GM21723 (cell line): ENCODE measurements at regions not wholly inside any gene's neighbourhood (a gene's known extent, or its start where the extent isn't known, plus 50 kb on each side); places are given as distances from the start of the nearest gene placed in this dataset.

ENCODE experiments used
- ATAC-seq: cut with Tn5 transposase; IDR thresholded peaks from one replicate; pipeline ENCODE4 v1.9.1; 2021; ENCODE audit warnings: mild to moderate bottlenecking, moderate library complexity; ENCODE audit not compliant: unreplicated experiment

DNA sequence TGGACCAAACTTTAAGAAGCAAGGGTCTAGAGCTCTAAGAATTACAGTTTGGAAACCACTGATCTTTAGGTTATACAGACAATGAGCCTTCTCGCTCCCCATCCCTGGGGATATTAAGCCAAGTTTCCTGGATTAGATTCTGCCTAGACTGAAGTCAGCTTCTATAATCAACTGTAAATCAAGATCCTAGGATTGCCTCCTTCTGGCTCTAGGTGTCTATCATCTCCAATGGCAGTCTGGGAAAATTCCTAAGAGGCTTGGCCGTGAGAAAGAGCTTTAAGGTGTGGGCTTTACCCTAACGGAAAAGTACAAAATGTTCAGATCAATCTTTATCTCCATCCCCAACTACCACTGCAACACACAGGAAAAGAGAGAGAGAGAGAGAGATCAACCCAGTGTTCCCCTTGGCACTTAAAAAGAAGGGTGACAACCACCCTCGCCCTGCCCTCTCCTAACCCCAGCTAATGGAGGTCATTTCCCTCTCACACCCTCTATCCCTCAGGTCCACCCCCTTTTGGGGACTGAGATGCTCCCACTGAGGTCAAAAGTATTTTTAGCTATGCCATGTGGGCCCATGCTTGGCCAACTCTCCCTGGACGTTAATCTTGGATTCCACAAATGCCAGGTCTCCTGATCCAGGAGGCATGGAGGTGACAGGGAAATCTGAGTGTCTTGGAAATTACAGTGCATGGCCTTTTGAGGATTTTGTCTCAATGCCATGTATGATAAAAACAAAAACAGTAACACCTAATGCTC lies 202.8 kb upstream of the BCL6 start:
- ATAC-seq: no peak

GRCh38 chr3:187949093-187949820 lies 204.0 kb upstream of the BCL6 start:
- ATAC-seq: no peak

GRCh38 chr3:187950671-187951070 lies 203.3 kb upstream of the LPP start:
- no peak for ATAC-seq

DNA sequence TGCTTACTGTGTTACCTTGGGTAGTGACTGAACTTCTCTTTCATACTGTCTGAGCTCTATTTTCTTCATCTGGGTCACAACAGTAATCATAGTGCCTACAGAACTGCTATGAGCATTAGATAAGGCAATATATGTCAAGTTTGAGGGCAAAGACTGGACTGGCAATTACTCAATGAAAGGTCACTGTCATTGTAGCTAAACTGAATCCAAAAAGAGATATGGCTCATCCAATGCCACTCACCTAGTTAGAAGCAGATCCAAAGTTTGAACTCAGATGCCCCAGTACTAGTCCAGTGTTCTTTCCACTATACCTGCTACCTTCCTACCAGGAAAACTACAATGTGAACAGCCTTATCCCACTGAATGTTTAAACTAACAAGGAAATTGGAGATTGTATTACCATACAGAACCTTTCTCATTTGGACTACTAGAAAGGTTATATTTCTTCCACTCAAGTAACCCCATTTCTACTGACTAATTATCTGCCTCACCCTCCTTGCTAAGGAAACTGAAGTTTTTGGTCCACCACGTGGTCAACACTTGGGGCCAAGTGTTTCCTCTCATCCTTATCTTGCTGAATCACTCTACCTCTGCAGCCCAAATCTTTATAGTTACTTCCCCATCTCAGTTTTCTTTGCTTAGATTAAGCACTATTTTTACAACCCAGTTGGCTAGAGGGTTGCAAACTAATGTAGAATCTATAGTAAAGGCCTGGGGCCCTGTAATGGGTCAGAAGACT lies 202.3 kb upstream of the LPP start:
- ATAC-seq: no peak

- ATAC-seq: no peak
Measured at GRCh38 chr3:187952849-187953248, 201.1 kb upstream of the LPP start.

DNA sequence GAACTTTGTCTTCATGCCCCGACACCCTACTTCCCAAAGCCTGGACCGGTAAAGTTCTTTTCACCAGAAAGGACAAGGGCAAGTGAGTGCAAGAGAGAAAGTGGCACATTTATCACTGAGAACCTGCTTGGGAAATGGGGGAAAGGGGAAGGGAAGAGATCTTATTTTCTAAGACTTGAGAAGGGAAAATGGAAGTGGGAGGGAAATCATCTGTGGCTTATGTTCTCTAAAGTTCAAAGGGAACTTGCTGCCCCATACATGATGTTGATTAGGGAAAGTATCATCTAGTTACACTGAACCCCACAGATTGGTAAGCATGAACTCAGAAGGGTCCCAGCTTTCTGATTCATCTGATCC lies 199.5 kb upstream of the LPP start:
- no peak for ATAC-seq

GRCh38 chr3:187954873-187955586 lies 198.9 kb upstream of the LPP start:
- ATAC-seq: no peak

GRCh38 chr3:187955587-187955952 lies 198.4 kb upstream of the LPP start:
- ATAC-seq: no peak

DNA sequence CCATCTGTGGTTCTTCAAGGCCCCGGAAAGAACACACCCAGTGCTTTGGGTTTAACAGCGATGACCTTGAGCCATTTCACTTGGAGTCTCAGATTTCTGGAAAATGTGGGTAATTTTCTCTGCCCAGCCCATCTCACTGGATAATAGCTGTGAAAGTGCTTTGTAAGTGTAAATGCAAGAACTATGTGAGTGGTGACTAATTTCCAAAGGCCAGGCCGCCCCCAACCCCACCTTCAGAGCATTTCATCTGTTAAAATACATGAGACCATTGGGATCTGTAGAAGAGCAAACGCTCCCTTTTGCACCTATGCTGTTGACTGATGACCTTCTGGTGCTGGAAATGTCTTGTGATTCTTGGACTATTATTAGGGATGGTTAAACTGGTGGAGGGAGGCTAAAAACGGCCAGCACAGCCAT lies 196.8 kb upstream of the LPP start:
- ATAC-seq: no peak

DNA sequence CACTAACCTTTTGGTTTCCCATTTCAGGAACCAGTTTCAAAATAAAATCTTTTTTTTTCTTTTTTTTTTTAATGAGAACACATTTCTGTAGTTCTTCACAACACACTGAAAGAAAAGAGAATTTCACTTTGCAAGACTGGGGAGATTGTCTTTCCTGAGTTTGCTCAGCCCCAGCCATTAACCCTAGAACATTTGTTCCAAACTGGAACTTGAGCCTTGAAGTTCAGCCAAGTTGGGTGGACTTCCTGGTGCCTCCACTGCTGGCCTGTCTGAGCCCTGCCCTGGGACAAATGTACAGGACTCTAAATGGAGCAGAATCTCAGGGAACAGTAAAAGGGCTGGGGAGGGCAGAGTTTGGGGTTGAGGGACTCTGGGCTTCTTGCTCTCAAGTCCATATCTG lies 196.4 kb upstream of the LPP start:
- no peak for ATAC-seq

DNA sequence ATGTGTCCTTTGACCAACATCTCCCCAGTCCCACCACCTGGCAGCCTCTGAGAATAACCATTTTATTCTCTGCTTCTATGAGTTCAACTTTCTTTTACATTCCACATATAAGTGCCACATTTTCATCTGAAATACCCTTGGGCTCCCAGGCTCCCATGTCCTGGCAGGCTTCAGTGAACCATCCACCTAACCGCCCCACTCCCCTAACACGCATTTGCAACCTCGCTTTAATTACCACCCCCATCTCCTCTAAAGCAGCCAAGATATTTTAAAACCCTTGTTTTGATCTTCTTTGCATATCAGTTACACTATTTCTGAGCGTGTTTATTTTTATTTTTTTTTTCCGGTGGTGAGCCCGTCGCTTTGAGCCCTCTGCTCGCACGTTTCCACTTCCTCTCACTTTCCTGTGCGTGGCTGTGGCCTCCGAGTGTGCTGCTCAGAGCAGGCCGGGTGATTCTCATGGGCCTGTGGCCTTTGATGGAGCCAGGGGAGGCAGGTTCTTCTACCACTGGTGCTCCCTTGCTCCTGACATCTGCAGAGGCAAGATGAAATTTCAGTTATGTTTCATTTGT lies 195.4 kb upstream of the LPP start:
- ATAC-seq: no peak

GRCh38 chr3:187960820-187961219 lies 193.1 kb upstream of the LPP start:
- ATAC-seq: no peak

- ATAC-seq: no peak
Measured at GRCh38 chr3:187961366-187961765, 192.6 kb upstream of the LPP start.

GRCh38 chr3:187963003-187963676 lies 190.8 kb upstream of the LPP start:
- ATAC-seq: no peak

DNA sequence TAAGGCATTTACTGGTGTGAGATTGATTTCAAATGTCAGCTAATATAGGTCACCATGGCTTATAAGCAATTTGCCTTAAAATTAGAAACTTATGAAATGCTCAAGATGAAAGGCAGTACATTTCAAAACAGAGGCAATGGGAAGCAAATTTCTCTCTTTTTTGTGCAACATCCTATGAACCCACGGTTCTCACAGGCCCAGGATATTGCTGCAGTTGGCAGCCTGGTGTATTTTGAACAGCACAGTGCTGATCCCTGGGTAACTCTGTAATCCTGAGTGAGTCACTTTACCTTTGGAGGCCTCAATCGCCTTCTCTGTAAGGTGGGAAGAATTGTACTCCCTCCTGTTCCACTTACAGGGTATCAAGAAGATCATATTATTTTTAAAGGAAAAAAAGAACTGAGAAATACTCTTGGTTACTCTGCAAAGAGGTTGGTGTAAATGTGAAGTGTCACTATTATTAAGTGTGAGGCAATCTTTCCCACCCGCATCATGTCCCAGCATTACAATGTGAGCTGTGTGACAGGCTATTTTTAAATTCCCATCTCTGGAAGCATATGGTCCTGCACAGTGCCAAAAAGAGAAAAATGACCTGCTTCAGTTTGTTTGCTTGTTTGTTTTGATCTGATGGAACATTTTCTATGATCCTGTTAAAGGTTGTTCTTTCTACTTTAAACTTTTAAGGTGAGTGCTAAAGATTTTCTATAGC lies 190.1 kb upstream of the LPP start:
- ATAC-seq: no peak

- ATAC-seq: no peak
Measured at GRCh38 chr3:187964760-187965159, 189.2 kb upstream of the LPP start.

DNA sequence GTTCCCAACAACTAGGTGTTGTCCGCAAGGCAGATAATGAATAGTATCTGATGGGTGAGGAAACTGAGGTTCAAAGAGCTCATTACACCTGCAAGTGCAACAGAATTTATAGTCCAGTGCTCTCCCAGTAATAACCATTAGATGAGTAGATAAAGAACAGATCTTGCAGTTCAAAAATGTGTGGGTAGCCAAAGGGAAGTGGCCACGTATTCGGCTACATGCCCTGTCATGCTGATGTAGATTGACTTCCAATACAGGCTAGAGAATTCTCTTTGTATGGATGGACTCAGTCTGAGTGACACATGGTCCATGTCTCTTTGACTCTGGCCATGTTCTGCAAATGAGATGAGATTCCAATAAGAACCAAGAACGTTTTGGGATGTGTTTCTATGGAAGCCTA lies 187.9 kb upstream of the LPP start:
- ATAC-seq: no peak

GRCh38 chr3:187966636-187967406 lies 187.1 kb upstream of the LPP start:
- no peak for ATAC-seq

GRCh38 chr3:187967993-187968392 lies 186.0 kb upstream of the LPP start:
- no peak for ATAC-seq
